ENCODE measurements at regions not wholly inside any gene's neighbourhood (a gene's known extent, or its start where the extent isn't known, plus 50 kb on each side); places are given as distances from the start of the nearest gene placed in this dataset.

DNA sequence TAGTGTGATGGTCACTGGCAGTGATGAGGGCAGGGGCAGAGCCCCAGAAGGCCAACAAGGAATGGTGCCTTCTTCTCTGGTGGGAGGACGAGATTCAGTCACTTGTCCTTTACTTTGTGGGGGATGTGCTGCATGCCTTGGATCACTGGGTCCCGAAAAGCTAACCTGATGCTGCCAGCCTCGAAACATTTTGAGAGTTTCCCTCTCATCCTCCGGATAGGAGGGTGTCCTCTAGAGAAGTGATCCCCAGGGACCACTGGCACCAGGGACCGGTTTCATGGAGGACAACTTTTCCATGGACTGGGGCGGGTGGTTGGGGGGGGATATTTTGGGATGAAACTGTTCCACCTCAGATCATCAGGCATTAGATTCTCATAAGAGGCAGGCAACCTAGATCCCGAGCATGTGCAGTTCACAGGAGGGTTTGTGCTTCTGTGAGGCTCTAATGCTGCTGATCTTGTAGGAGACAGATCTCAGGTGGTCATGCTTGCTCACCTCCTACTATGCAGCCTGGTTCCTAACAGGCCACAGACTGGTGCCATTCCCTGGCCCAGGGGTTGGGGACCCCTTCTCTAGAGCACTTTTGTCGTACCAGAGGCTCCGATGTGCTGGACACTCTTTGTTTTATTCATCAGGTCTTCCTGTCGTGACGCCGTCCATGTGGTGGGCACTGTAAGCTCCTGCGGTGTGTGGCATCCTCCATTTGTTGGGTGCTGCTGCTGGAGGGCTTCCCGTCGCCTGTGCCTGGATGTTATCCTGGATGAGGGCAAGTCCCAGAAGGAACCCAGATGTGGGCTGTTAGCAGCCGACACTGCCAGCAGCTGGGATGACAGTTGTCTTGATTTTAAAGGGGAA lies 68.5 kb upstream of the HDAC4 start:
- TF ChIP-seq GATA3 (IDR thresholded peaks at IDR 0.05; ENCODE audit: low read depth, low read length): no peak
- TF ChIP-seq GATA2 (IDR thresholded peaks at IDR 0.05; ENCODE audit: low read depth, low read length): no peak

GRCh38 chr2:239468491-239469105 lies 67.8 kb upstream of the HDAC4 start:
- TF ChIP-seq GATA3 (IDR thresholded peaks at IDR 0.05; ENCODE audit: low read depth, low read length) (no peak), GATA2 (IDR thresholded peaks at IDR 0.05; ENCODE audit: low read depth, low read length) (no peak)

DNA sequence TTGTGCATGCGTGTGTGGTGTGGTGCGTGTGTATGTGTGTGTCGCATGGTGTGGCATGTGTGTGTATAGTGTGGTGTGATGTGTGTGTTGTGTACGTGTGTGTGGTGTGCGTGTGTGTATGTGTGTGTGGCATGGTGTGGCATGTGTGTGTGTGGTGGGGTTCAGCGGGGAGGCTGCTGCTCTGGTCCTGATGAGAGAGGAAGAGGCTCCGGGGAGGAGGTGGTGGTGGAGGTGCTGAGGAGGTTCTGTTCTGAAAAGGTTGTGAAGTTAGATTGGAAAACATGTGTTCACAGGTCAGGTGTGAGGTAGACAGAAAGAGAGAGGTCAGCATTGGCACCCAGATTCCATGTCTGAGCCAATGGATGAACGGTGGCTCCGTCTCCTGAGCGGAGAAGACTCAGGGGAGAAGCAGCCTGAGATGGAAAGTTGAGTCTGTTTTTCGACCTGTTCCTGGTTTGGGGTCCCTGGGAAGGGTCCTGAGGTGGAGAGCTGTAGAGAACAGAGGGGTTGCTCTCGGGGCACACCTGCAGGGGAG lies 67.2 kb upstream of the HDAC4 start:
- TF ChIP-seq GATA3 (IDR thresholded peaks at IDR 0.05; ENCODE audit: low read depth, low read length): no peak
- TF ChIP-seq GATA2 (IDR thresholded peaks at IDR 0.05; ENCODE audit: low read depth, low read length): no peak

DNA sequence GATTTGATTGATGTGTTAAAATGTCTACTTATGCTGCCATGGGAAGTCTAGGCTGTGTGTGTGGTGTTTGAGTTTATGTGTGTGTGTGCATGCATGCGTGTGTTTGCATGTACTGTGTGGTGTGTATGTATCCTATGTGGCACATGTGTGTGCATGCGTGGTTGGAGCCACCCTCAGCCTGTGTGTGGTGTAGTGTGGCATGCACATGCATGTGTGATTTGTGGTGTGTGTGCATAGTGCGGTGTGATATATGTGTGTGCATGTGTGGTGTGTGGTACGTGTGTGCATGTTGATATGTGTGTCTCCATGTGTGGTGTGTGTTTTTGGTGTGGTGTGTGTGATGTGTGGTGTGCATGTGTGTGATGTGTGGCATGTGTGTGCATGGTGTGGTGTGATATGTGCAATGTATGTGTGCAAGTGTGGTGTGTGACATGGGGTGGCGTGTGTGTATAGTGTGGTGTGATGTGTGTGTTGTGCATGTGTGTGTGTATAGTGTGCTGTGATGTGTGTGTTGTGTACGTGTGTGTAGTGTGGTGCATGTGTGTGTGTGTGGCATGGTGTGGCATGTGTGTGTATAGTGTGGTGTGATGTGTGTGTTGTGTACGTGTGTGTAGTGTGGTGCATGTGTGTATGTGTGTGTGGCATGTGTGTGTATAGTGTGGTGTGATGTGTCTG lies 66.6 kb upstream of the HDAC4 start:
- TF ChIP-seq GATA2 (IDR thresholded peaks at IDR 0.05; ENCODE audit: low read depth, low read length) (no peak), GATA3 (IDR thresholded peaks at IDR 0.05; ENCODE audit: low read depth, low read length) (no peak)

GRCh38 chr2:239466755-239467271 lies 66.0 kb upstream of the HDAC4 start:
- TF ChIP-seq GATA2 (IDR thresholded peaks at IDR 0.05; ENCODE audit: low read depth, low read length) (no peak), GATA3 (IDR thresholded peaks at IDR 0.05; ENCODE audit: low read depth, low read length) (no peak)

- TF ChIP-seq GATA2 (IDR thresholded peaks at IDR 0.05; ENCODE audit: low read depth, low read length): no peak
- no peak for TF ChIP-seq GATA3 (IDR thresholded peaks at IDR 0.05; ENCODE audit: low read depth, low read length)
These were observed 65.4 kb upstream of the HDAC4 start for GRCh38 chr2:239466061-239466754.

GRCh38 chr2:239465017-239466001 lies 64.5 kb upstream of the HDAC4 start:
- TF ChIP-seq GATA3 (IDR thresholded peaks at IDR 0.05; ENCODE audit: low read depth, low read length): no peak
- no peak for TF ChIP-seq GATA2 (IDR thresholded peaks at IDR 0.05; ENCODE audit: low read depth, low read length)

- TF ChIP-seq GATA2 (IDR thresholded peaks at IDR 0.05; ENCODE audit: low read depth, low read length) (no peak), GATA3 (IDR thresholded peaks at IDR 0.05; ENCODE audit: low read depth, low read length) (no peak)
These were observed 63.6 kb upstream of the HDAC4 start for GRCh38 chr2:239464166-239465016.

GRCh38 chr2:239463541-239464165 lies 62.8 kb upstream of the HDAC4 start:
- TF ChIP-seq GATA3 (IDR thresholded peaks at IDR 0.05; ENCODE audit: low read depth, low read length) (no peak), GATA2 (IDR thresholded peaks at IDR 0.05; ENCODE audit: low read depth, low read length) (no peak)

DNA sequence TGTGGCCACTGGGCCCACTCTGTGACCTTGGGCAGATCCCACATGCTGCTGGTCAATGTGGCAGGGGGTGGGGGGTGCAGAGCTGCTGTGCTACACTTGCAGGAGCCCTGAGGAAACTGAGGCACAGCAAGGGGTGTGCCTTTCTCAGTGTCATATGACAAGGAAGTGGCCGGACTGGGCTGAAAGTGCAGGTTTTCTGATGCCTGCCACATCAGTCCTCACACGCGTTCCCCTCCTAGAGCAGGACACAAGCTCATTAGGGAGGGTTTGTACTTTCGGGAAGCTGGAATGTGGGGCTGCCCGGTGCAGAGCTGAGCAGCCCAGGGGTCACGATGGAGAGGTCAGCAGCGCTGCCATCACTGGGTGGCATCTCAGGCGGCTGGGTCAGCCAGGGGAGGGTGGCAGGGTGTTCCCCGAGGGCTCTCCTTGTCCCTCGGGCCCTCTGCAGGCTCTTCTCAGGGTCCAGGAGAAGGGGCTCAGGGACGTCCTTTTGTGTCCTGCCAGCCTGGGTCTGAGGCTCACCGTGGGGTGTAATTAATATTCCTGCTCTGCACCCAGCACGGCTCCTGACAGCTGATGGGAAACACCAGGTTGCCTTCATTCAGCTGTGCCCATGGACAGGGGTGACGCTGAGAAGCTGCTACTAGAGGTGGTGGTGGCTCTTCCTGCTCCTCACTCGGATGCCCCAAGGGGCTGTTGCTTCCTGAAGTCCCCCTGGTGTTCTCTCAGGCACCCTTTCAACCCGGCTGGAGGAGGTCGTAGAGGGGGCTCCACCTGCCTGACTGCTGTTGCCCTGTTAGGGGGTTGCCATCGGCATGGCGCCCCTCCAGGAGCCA lies 62.1 kb upstream of the HDAC4 start:
- TF ChIP-seq GATA2 (IDR thresholded peaks at IDR 0.05; ENCODE audit: low read depth, low read length): no peak
- no peak for TF ChIP-seq GATA3 (IDR thresholded peaks at IDR 0.05; ENCODE audit: low read depth, low read length)

DNA sequence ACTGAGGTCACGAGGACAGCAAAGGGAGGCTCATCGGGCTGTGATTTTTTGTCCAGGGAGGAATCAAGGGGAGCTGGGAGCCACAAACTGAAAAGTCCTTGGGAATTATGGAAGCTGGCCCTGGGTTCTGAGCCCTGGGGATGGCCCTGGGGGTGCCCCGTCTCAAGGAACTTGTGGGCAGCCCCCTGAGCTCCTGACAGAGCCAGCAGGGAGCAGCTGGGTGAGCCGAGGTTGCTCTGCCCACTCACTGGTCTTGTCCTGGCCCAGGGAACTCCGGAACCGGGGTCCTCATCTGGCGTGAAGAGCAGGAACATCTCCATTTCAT lies 61.3 kb upstream of the HDAC4 start:
- no peak for TF ChIP-seq GATA3 (IDR thresholded peaks at IDR 0.05; ENCODE audit: low read depth, low read length)
- no peak for TF ChIP-seq GATA2 (IDR thresholded peaks at IDR 0.05; ENCODE audit: low read depth, low read length)

All from SH-SY5Y (cell line).